ENCODE measurements at regions not wholly inside any gene's neighbourhood (a gene's known extent, or its start where the extent isn't known, plus 50 kb on each side); places are given as distances from the start of the nearest gene placed in this dataset.

DNA sequence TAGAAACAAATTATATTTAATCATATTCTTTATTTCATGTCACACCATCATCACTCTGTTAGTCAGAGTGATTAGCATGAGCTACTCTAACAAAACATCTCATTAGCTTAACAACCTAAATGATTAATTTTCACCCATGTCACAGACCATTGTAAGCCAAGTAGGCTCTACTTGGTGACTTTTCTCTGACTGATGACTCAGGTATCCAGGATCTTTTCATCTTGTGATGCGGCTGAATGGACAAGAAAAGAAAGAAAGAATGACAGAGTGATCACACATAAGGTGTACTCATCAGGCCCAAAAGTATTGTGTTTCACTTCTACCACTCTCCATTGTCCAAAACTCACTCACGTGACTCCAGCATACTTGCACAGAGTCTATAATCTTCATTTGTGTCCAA is 299.3 kb downstream of the ANXA1 start:
- Histone ChIP-seq H3K9me3 (ENCODE audit: control insufficient read depth, insufficient read depth, low read length) (no peaks in the 10 kb centered on the region), H3K27ac (ENCODE audit: low read depth, low read length) (no peak overlapping the region), H3K9ac (ENCODE audit: low read depth, low read length) (no peak overlapping the region), H3K27me3 (ENCODE audit: control insufficient read depth, insufficient read depth, low read length) (no peaks in the 10 kb centered on the region), H3K36me3 (ENCODE audit: control insufficient read depth, insufficient read depth, low read length) (no peaks in the 10 kb centered on the region), H3K4me1 (ENCODE audit: control insufficient read depth, insufficient read depth, low read length) (no peaks in the 10 kb centered on the region), H3K4me3 (ENCODE audit: low read depth, low read length) (no peak overlapping the region)

DNA sequence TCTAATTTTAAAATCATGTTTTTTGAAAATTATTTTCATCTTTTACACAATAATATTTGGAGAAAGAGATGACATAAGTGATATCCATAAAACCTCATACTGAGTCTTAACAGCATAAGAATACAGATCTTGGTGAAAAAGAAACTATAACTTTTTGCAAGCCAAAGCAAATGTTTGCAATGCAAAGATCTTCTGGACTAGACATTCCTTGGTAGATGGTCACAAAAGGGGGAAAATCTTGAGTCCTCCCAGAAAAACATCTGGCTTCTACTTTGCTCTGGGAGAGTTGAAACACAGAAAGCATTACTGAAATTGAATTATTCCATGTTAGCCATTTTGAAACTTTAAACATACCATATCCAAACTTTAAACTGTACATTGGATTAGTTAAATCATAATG is 308.2 kb downstream of the ANXA1 start:
- Histone ChIP-seq H3K27ac (ENCODE audit: low read depth, low read length) (no peak overlapping the region), H3K4me1 (ENCODE audit: control insufficient read depth, insufficient read depth, low read length) (no peaks in the 10 kb centered on the region), H3K27me3 (ENCODE audit: control insufficient read depth, insufficient read depth, low read length) (no peaks in the 10 kb centered on the region), H3K9me3 (ENCODE audit: control insufficient read depth, insufficient read depth, low read length) (no peaks in the 10 kb centered on the region), H3K4me3 (ENCODE audit: low read depth, low read length) (no peak overlapping the region), H3K36me3 (ENCODE audit: control insufficient read depth, insufficient read depth, low read length) (no peaks in the 10 kb centered on the region), H3K9ac (ENCODE audit: low read depth, low read length) (no peak overlapping the region)

DNA sequence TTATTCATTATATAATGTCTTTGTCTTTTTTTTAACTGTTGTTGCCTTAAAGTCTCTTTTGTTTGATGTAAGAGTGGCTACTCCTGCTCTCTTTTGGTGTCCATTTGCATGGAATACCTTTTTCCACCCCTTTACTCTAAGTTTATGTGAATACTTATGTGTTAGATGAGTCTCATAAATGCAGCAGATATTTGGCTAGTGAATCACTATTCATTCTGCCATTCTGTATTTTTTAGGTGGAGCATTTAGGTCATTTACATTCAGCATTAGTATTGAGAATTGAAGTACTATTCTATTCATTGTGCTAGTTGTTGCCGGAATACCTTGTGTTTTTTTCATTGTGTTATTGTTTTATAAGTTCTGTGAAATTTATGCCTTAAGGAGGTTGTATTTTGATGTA is 317.1 kb downstream of the ANXA1 start:
- no peaks in the 10 kb centered on the region for H3K4me1 ChIP-seq (ENCODE audit: control insufficient read depth, insufficient read depth, low read length)
- H3K4me3 ChIP-seq (ENCODE audit: low read depth, low read length) = no peak overlapping the region
- H3K36me3 ChIP-seq (ENCODE audit: control insufficient read depth, insufficient read depth, low read length) = no peaks in the 10 kb centered on the region
- H3K9me3 ChIP-seq (ENCODE audit: control insufficient read depth, insufficient read depth, low read length) = no peaks in the 10 kb centered on the region
- H3K27ac ChIP-seq (ENCODE audit: low read depth, low read length) = no peak overlapping the region
- H3K9ac ChIP-seq (ENCODE audit: low read depth, low read length) = no peak overlapping the region
- no peaks in the 10 kb centered on the region for H3K27me3 ChIP-seq (ENCODE audit: control insufficient read depth, insufficient read depth, low read length)

DNA sequence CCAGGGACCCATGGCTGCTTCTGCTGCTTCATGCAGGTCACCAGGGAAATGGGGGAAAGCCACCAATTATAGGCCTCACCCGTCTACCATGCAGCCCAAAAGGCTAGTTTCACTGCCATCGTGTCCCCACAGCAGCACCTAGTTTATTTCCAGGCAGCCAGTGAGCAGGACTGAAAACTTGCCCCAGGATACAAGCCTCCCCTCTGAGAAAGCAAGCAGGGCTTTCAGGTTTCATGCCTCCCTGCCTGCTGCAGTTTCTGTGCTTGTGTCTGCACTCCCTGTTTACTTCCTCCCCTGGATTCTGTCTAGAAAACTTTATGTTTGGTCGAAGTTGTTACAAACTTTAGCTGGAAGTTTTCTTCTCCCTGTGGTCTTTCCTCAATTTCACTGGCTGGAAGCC is 319.1 kb downstream of the ANXA1 start:
- Histone ChIP-seq H3K9me3 (ENCODE audit: control insufficient read depth, insufficient read depth, low read length) (no peaks in the 10 kb centered on the region), H3K36me3 (ENCODE audit: control insufficient read depth, insufficient read depth, low read length) (no peaks in the 10 kb centered on the region), H3K27ac (ENCODE audit: low read depth, low read length) (no peak overlapping the region), H3K27me3 (ENCODE audit: control insufficient read depth, insufficient read depth, low read length) (no peaks in the 10 kb centered on the region), H3K4me1 (ENCODE audit: control insufficient read depth, insufficient read depth, low read length) (no peaks in the 10 kb centered on the region), H3K9ac (ENCODE audit: low read depth, low read length) (no peak overlapping the region), H3K4me3 (ENCODE audit: low read depth, low read length) (no peak overlapping the region)

DNA sequence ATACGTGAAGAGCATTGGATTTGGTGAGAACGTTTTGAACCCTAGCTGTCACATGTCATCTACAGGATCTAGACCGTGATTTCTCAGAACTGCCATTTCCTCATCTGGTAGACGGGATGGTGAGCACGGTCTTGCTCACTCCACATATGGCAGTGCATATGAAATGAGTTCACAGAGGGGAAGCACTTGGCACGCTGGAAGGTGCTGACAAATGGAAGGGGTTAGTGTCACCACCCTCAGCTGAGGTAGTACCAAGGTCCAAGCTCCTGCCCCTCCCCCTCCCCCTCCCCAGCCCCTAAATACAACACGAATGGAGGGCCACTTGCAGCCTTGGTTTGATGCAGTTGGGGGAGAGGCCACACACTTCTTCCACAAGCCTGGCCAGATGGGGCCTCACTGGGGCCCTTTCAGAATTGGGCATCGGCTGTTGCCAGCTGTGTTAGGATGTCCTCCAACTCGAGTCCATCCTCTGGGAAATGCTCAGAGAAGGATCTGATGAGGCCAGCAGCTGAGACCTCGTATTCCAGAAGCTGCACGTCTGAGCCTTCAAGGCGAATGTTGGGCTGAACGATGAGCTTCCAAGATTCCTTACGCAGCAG is 322.4 kb downstream of the ANXA1 start:
- no peaks in the 10 kb centered on the region for H3K4me1 ChIP-seq (ENCODE audit: control insufficient read depth, insufficient read depth, low read length)
- no peak overlapping the region for H3K4me3 ChIP-seq (ENCODE audit: low read depth, low read length)
- no peaks in the 10 kb centered on the region for H3K36me3 ChIP-seq (ENCODE audit: control insufficient read depth, insufficient read depth, low read length)
- H3K27ac ChIP-seq (ENCODE audit: low read depth, low read length) = no peak overlapping the region
- no peaks in the 10 kb centered on the region for H3K9me3 ChIP-seq (ENCODE audit: control insufficient read depth, insufficient read depth, low read length)
- H3K27me3 ChIP-seq (ENCODE audit: control insufficient read depth, insufficient read depth, low read length) = no peaks in the 10 kb centered on the region
- no peak overlapping the region for H3K9ac ChIP-seq (ENCODE audit: low read depth, low read length)

DNA sequence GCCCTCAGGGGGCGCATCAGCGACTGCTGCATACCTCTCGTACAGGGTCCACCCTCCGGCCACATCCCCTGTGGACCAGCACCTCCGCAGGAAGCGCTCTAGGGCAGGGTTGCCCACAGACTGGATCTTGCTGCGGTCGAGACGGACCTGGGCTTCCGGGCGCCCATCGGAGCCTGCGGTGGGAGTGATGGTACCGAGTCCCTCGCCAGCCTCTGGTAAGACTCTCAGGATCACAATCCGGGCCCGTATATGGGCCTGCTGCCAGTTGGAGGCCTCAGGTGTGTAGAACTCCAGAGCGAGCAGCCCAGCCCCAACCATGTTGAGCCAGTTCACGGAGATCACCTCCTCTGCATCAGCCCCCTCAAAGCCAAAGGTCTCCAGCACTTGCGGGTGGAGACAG is 323.0 kb downstream of the ANXA1 start:
- H3K4me3 ChIP-seq (ENCODE audit: low read depth, low read length) = no peak overlapping the region
- no peak overlapping the region for H3K27ac ChIP-seq (ENCODE audit: low read depth, low read length)
- no peaks in the 10 kb centered on the region for H3K27me3 ChIP-seq (ENCODE audit: control insufficient read depth, insufficient read depth, low read length)
- H3K4me1 ChIP-seq (ENCODE audit: control insufficient read depth, insufficient read depth, low read length) = no peaks in the 10 kb centered on the region
- no peaks in the 10 kb centered on the region for H3K9me3 ChIP-seq (ENCODE audit: control insufficient read depth, insufficient read depth, low read length)
- no peak overlapping the region for H3K9ac ChIP-seq (ENCODE audit: low read depth, low read length)
- H3K36me3 ChIP-seq (ENCODE audit: control insufficient read depth, insufficient read depth, low read length) = no peaks in the 10 kb centered on the region

DNA sequence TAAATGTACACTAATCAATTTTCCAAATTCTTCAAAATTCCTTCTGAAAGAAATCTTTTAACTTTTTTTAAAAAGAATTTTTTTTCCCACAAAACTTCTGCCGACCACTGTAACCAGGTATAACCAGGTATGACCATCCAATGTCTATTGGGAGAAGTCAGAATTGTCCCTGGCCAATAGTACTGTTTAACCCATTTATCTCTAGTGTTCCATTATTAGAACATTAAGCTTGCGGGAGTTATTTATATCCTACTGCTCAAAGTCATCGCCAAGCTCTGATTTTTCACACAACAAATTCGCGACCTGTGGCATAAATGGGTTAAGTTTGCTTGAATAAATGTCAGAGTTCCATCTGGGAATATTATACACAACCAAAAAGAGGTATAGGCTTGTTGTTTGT is 343.2 kb downstream of the ANXA1 start:
- H3K4me3 ChIP-seq (ENCODE audit: low read depth, low read length) = no peak overlapping the region
- H3K9ac ChIP-seq (ENCODE audit: low read depth, low read length) = no peak overlapping the region
- no peaks in the 10 kb centered on the region for H3K9me3 ChIP-seq (ENCODE audit: control insufficient read depth, insufficient read depth, low read length)
- no peaks in the 10 kb centered on the region for H3K36me3 ChIP-seq (ENCODE audit: control insufficient read depth, insufficient read depth, low read length)
- no peaks in the 10 kb centered on the region for H3K4me1 ChIP-seq (ENCODE audit: control insufficient read depth, insufficient read depth, low read length)
- no peak overlapping the region for H3K27ac ChIP-seq (ENCODE audit: low read depth, low read length)
- no peaks in the 10 kb centered on the region for H3K27me3 ChIP-seq (ENCODE audit: control insufficient read depth, insufficient read depth, low read length)

DNA sequence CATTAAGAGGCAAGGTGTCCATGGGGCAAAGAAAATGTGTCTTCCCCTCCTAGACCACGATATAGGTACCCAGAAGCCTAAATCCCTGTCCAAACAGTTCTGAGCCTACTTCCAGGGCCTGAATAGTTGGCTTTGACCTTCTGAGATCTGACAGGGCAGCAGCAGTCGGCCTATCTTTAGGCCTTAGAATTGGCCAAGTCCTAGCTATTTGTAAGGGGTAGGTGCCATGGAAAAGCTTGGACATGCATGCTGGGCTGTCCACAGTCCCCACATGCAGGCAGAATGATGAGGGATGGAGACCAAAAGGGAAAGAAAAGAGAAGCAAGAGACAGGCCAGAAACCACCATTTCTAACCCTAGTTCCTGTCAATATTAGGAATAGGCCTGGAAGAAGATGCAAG is 346.1 kb downstream of the ANXA1 start:
- no peak overlapping the region for H3K27ac ChIP-seq (ENCODE audit: low read depth, low read length)
- H3K4me1 ChIP-seq (ENCODE audit: control insufficient read depth, insufficient read depth, low read length) = no peaks in the 10 kb centered on the region
- no peaks in the 10 kb centered on the region for H3K27me3 ChIP-seq (ENCODE audit: control insufficient read depth, insufficient read depth, low read length)
- H3K36me3 ChIP-seq (ENCODE audit: control insufficient read depth, insufficient read depth, low read length) = no peaks in the 10 kb centered on the region
- H3K9ac ChIP-seq (ENCODE audit: low read depth, low read length) = no peak overlapping the region
- no peaks in the 10 kb centered on the region for H3K9me3 ChIP-seq (ENCODE audit: control insufficient read depth, insufficient read depth, low read length)
- H3K4me3 ChIP-seq (ENCODE audit: low read depth, low read length) = no peak overlapping the region

DNA sequence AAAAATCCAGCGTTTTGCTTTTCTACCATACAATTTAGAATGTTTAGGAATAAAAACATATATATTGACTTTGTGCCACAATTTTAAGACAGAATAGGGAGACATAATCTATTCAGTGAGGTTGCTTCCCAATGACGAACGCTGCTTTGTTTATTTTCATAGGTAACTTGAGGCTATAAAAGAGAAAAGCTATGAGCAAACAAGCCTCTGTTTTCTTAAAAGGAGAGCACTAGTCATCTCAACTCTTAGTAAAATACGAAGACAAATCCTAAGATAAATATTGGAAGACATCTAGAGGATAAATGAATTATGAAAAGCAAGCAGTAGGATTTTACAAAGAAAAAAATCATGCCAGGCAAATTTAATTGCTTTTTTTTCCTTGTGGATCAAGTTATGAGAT is 363.6 kb downstream of the ANXA1 start:
- Histone ChIP-seq H3K9me3 (ENCODE audit: control insufficient read depth, insufficient read depth, low read length) (no peaks in the 10 kb centered on the region), H3K36me3 (ENCODE audit: control insufficient read depth, insufficient read depth, low read length) (no peaks in the 10 kb centered on the region), H3K27me3 (ENCODE audit: control insufficient read depth, insufficient read depth, low read length) (no peaks in the 10 kb centered on the region), H3K9ac (ENCODE audit: low read depth, low read length) (no peak overlapping the region), H3K27ac (ENCODE audit: low read depth, low read length) (no peak overlapping the region), H3K4me1 (ENCODE audit: control insufficient read depth, insufficient read depth, low read length) (peaks cover 9% of the 10 kb centered on the region; the same call in 1 of the 2 replicates), H3K4me3 (ENCODE audit: low read depth, low read length) (no peak overlapping the region)

DNA sequence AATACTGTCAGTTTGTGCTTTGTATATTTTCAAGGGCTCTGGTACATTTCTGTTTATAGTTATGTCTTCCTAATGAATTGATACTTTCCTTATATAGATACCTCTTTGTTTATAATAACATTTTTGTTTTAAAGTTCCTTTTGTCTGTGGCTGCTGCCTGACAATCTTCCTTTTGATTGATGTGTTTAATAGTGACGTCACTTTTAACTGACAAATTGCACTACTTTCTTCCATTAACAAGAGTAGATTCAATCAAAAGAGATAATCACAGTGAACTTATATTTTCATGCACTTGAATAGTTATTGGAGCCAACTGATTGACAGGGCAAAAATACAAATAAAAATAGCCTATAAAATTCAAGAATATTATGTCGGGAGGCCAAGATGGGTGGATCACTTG is 371.7 kb downstream of the ANXA1 start:
- H3K4me1 ChIP-seq (ENCODE audit: control insufficient read depth, insufficient read depth, low read length) = no peaks in the 10 kb centered on the region
- H3K27ac ChIP-seq (ENCODE audit: low read depth, low read length) = no peak overlapping the region
- no peak overlapping the region for H3K9ac ChIP-seq (ENCODE audit: low read depth, low read length)
- H3K36me3 ChIP-seq (ENCODE audit: control insufficient read depth, insufficient read depth, low read length) = no peaks in the 10 kb centered on the region
- no peak overlapping the region for H3K4me3 ChIP-seq (ENCODE audit: low read depth, low read length)
- no peaks in the 10 kb centered on the region for H3K27me3 ChIP-seq (ENCODE audit: control insufficient read depth, insufficient read depth, low read length)
- no peaks in the 10 kb centered on the region for H3K9me3 ChIP-seq (ENCODE audit: control insufficient read depth, insufficient read depth, low read length)

DNA sequence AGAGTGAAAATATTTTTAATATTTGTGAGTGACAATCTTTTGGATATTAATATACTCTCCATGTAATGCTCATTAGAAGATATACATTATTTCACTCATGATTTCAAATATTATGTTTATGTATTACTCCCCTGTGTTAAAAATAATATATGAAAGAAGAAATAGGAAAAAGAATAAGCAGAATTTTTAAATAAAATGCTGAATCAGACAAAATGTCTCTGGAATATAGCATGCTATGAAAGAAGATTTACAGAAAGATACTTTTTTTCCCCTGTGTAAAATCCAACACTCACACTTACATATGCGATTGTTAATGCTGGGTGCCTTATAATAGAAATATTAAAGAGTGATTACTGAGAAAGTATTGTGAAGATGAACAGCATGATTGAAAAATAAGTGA is 373.7 kb downstream of the ANXA1 start:
- Histone ChIP-seq H3K27ac (ENCODE audit: low read depth, low read length) (no peak overlapping the region), H3K9ac (ENCODE audit: low read depth, low read length) (no peak overlapping the region), H3K9me3 (ENCODE audit: control insufficient read depth, insufficient read depth, low read length) (no peaks in the 10 kb centered on the region), H3K27me3 (ENCODE audit: control insufficient read depth, insufficient read depth, low read length) (no peaks in the 10 kb centered on the region), H3K4me3 (ENCODE audit: low read depth, low read length) (no peak overlapping the region), H3K36me3 (ENCODE audit: control insufficient read depth, insufficient read depth, low read length) (no peaks in the 10 kb centered on the region), H3K4me1 (ENCODE audit: control insufficient read depth, insufficient read depth, low read length) (peaks cover 5% of the 10 kb centered on the region; the same call in 1 of the 2 replicates)

DNA sequence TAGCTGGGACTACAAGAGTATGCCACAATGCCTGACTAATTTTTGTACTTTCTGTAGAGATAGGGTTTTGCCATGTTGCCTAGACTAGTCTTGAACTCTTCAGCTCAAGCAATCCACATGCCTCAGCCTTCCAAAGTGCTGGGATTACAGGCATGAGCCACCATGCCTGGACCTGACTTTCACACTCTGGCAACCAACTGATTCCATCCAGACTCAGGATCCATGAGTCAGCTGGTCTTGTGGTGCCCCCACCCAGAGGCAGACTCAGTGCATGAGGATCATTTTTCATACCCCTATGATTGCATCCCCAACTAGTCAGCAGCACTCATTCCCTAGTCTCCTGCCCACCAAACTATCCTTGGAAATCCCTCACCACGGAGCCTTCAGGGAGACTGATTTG is 375.9 kb downstream of the ANXA1 start:
- Histone ChIP-seq H3K27me3 (ENCODE audit: control insufficient read depth, insufficient read depth, low read length) (no peaks in the 10 kb centered on the region), H3K27ac (ENCODE audit: low read depth, low read length) (no peak overlapping the region), H3K36me3 (ENCODE audit: control insufficient read depth, insufficient read depth, low read length) (no peaks in the 10 kb centered on the region)

More for the DNA sequence above, 375.9 kb downstream of the ANXA1 start:
- Histone ChIP-seq H3K4me3 (ENCODE audit: low read depth, low read length) (no peak overlapping the region), H3K9me3 (ENCODE audit: control insufficient read depth, insufficient read depth, low read length) (no peaks in the 10 kb centered on the region), H3K4me1 (ENCODE audit: control insufficient read depth, insufficient read depth, low read length) (peaks cover 14% of the 10 kb centered on the region), H3K9ac (ENCODE audit: low read depth, low read length) (no peak overlapping the region)

Measured in HUES48 (cell line).